GM12891 (cell line): ENCODE measurements at regions not wholly inside any gene's neighbourhood (a gene's known extent, or its start where the extent isn't known, plus 50 kb on each side); places are given as distances from the start of the nearest gene placed in this dataset.

Experiments used
- POLR2A ChIP-seq: IDR thresholded peaks from 2 replicates; pipeline ENCODE4 v1.6.1; 2011; ENCODE audit warnings: low read depth, low read length, control low read depth
- POLR2AphosphoS5 ChIP-seq: IDR thresholded peaks from 2 replicates; pipeline ENCODE4 v1.6.1; 2011; ENCODE audit warnings: low read depth, low read length, control low read depth
- POU2F2 ChIP-seq: IDR thresholded peaks from 2 replicates; pipeline ENCODE4 v1.6.1; 2011; ENCODE audit warnings: low read depth, mild to moderate bottlenecking, control low read depth, low read length, moderate library complexity
- SPI1 ChIP-seq: IDR thresholded peaks from 2 replicates; pipeline ENCODE4 v1.6.1; 2011; ENCODE audit warnings: low read depth, low read length, control low read depth
- TAF1 ChIP-seq: IDR thresholded peaks from 2 replicates; pipeline ENCODE4 v1.6.1; 2011; ENCODE audit warnings: low read depth, low read length, control low read depth

DNA sequence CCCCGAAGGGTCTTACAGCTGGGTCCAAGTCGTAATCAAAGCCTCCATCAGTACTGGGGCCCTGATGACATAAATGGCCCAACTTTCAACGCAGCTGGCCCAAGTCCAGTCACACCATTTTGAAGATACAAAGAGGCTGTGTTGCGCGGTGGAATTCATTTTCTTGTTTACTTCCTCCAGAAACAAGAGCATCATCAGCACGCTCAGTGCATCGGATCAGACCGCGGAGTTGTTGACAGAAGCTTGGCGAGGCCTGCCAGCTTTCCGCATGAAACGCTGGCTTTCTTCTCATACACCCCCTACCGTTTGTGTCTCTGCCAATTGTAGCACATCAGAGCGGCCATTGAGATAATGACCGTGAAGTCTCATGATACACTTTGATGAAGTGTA lies 101.7 kb upstream of the SPATA31D4 start:
- no peak for TF ChIP-seq POLR2A
- TF ChIP-seq POLR2AphosphoS5, result no peak
- TF ChIP-seq TAF1, result no peak
- no peak for TF ChIP-seq POU2F2
- no peak for TF ChIP-seq SPI1
